Right forelimb (tissue), 1 donor: ENCODE measurements at regions not wholly inside any gene's neighbourhood (a gene's known extent, or its start where the extent isn't known, plus 50 kb on each side); places are given as distances from the start of the nearest gene placed in this dataset.
A peak's percentile ranks its signal among the peaks of the same experiment; 100 is the strongest.

Source experiments
- DNase-seq: peaks from one replicate; pipeline ENCODE4 v3.0.0-alpha.2; 2018

DNA sequence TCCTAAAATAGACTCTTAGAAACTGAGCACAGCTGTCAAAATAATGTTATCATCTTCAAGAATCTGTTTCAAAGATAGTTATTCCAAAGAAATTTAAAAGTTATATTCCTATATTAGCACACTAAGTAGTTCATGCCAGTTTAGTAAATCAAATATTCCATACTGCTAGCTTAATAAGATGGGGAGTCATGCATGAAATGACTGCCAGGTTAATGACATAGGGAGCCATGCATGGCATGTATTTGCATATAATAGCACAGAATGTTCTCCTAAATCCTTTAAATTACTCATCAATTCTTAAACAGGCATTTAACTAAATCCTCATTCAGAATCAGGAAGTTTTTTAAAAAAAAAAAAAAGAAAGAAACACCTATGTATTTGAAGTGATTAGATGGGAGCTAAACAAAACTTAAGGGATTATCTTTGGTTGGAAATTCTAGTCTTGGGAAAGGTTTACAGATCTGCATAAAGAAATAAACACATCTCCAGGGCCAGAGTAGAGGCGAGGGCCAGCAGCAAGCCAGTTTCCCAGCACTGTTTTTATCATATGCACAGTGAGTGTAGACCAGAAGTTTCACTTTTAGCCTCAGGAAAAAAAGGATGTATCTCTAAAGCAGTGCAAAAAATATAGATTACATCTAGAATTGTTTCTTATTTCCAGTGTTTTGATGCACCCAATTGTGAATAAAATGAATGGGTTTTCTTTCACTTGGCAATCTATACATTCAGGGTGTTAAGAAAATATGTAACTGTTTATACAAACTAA, 366.4 kb upstream of the AGTR1 start:
- DNase-seq = no peak

DNA sequence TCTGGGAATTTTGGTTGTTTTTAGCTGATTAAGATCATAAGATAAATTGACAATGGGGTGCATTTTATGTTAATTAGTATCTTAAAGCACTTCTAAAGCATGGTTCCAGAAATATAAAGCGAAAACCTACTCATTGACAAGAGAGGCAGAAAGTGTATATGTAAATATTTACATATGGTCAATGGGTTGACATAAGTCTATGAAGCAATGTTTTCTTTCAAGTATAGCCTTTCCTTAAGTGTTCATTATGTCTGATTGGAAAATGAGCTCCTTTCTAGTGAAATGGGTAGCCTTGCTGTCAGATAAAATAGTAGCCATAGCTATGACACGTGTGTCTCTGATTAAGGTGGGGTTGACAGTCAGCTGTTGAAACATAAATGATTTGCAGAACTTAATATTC, 365.2 kb upstream of the AGTR1 start:
- DNase-seq = no peak

DNA sequence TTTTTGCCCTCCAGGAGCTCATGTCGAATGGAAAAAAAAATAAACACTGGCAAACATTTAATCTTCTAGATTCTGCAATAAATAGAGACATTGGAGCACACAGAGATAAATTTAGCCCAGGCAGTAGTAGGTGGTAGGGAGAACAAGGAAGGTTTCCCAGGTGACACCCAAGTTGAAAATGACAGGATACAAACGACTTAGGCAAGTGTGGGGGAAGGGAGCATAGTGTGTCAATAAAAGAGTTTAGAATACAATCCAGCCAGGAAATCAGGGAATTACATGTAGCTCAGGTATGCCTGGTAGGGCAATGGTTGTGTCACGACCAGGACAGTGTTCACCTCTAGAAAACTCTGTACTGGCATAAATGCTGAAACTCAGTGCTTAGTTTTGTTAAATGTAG, 364.6 kb upstream of the AGTR1 start:
- DNase-seq = no peak

DNA sequence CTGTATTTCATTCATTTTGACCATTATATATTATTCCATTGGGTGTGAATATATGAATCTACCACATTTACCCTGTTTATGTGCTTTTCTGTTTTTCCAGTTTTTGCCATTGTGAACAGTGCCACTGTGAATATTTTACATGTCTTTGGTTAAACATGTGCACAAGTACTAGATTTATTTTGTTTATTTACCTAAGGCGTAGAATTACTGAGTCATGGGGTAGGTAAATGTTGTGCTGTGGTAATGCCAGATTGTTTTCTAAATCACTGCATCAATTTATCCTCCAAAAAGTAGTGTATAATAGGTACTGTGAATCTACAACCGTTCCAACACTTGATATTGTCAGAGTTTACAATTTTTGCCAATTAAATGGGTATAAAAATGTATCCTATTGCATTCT, 362.1 kb upstream of the AGTR1 start:
- DNase-seq = no peak

- DNase-seq = no peak
Measured at GRCh38 chr3:148343416-148343815, 354.3 kb upstream of the AGTR1 start.

- no peak for DNase-seq
Measured at GRCh38 chr3:148344521-148344920, 353.2 kb upstream of the AGTR1 start.

DNA sequence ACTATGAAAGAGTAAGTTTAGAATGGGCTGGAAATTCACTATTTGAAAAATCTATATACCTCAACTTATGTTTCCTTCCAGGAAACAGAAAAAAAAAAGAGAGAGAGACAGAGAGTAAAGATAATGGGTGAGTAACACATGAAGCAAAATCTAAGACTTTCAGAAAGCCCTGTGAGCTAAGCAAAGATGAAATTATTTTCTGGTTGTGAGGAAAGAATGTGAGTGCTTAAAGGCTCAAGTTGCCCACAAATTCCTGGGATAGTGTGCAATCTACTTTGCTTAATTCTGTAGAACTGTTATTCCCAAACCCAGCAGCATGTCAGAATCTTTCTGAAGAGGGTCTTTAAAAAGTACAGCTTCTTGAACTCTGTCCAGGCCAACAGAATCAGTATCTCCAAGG, 337.7 kb upstream of the AGTR1 start:
- DNase-seq = no peak

DNA sequence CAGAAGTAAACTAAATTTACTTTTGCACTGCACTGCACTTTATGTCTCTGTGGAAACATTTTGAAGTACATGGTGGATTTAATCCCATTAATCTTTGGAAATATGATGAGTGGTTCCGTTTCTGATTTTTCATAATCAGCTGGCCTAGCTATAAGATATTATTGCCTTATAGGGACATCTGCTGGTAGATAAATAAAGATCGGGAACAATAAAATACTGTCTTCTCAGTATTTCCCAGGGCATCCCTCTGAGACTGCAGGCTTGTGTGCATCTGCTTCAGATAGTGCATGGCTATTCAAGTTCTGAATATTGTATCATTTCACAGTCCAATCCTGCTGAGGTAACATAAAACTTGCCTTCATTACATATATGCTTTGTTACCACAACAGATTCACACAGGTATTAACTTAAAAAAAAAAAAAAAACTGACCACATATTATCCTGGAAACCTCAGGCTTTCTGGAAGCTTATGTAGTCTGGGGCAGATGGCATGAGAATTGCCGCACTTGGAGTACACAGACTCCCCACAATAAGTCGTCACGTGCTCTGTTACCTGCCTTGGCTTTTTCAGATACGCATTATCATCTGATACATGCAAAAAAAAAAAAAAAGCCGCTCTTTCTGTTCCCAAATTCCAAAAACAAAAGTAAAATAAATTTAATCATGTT, 330.8 kb upstream of the AGTR1 start:
- DNase-seq = no peak

DNA sequence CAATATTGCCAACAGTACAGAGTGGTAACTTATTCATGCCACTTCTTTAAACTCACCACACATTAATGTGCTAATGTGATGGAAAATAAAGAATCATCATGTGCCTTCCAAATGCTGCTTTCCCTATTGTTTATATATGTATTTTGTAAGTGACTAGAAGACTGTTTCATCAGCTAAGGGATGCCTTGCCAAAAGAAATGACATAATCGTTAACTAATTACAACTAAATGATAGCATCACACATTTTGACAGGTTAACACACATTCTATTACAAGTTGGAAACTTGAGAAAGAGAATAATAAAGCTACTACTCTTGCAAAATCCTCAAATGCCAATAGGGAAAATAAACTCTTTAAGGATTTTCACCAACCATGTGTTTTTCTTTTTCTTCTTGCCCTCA, 329.9 kb upstream of the AGTR1 start:
- no peak for DNase-seq

DNA sequence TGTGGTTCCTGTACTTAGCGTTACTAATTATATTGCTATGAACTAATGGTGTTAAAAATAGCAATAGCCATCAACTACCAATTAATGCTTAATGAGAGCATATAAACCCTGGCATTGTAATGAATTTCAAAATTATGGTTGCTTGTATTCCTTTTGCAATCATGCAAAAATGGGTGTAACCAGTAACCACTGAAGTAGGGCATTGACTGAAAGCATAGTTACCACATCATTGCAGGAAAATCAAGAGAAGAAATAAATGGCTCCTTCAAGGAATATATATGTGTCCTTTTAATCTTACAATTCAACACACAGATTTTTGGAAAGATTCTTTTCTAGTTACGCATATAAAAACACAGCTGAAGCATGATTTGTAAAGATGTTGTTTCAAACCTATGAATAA, 328.3 kb upstream of the AGTR1 start:
- DNase-seq = no peak

- DNase-seq = peak; percentile 42
Measured at GRCh38 chr3:148372206-148372875, 325.4 kb upstream of the AGTR1 start.

GRCh38 chr3:148373961-148374360, 323.7 kb upstream of the AGTR1 start:
- DNase-seq = no peak

- no peak for DNase-seq
Measured at GRCh38 chr3:148379763-148380382, 317.8 kb upstream of the AGTR1 start.

GRCh38 chr3:148381051-148381450, 316.7 kb upstream of the AGTR1 start:
- no peak for DNase-seq

GRCh38 chr3:148389916-148390315, 307.8 kb upstream of the AGTR1 start:
- no peak for DNase-seq

GRCh38 chr3:148395821-148396220, 301.9 kb upstream of the AGTR1 start:
- no peak for DNase-seq

- no peak for DNase-seq
Measured at GRCh38 chr3:148400754-148401153, 296.9 kb upstream of the AGTR1 start.

- DNase-seq = no peak
Measured at GRCh38 chr3:148408667-148409066, 289.0 kb upstream of the AGTR1 start.

DNA sequence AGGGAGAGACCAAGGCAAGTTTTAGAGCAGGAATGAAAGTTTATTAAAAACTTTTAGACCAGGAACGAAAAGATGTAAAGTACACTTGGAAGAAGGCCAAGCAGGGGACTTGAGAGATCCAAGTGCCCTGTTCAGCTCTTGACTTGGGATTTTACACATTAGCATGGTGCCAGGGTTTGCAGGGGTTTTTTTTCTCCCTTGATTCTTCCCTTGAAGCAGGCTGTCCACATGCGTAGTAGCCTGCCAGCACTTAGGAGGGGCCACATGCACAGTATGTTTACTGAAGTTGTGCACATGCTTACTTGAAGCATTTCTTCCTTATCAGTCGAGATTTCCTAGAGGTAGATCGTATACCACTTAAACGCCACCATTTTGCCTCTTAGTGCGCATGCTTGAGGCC, 277.5 kb upstream of the AGTR1 start:
- no peak for DNase-seq

DNA sequence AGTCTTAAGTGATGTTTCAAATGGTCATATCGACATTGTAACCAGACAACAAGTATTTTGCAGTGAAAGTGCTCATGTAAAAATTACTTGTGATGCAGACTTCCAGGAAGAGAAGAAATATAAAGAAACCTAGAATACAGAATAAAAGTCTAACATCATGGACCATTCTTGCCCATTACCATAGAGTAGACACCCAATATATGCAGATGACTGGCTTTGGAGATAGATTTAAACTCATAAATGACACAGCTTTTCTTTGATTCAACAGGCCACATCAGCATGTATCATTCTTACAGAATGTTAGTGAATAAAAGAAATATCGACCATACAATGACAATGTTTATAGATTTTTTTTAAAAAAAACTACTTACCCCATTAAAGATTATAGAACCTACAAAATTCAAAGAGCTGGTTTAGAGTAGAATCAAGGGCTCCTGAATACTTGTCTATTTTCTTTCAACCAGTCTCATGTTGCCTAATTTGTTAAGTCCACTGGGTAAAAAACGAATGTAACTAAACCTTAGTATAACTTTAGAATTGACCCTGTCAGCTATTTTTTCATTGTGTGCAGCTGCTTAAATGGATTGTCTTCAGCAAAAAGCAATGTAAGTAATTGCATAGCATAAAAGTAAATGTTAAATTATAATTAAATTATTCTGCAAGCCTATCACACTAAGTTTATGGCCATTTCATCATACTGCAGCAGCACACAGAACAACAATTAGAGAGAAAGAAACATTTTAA, 268.7 kb upstream of the AGTR1 start:
- no peak for DNase-seq

GRCh38 chr3:148433665-148434064, 264.0 kb upstream of the AGTR1 start:
- no peak for DNase-seq

DNA sequence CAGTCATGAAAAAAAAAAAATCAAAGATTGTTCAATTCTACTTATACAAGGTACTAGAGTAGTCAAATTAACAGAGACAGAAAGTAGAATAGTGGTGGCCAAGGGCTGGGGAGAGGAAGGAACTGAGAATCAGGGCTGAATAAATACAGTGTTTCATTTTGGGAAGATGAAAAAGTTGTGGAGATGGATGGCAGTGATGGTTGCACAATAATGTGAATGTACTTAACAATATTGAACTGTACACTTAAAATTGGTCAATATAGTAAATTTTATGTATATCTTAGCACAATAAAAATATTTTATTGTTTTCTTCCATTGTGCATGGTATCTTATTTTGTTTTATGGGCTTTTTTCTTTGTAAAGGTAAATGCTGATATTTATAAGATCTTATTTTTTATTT, 262.2 kb upstream of the AGTR1 start:
- DNase-seq = no peak

DNA sequence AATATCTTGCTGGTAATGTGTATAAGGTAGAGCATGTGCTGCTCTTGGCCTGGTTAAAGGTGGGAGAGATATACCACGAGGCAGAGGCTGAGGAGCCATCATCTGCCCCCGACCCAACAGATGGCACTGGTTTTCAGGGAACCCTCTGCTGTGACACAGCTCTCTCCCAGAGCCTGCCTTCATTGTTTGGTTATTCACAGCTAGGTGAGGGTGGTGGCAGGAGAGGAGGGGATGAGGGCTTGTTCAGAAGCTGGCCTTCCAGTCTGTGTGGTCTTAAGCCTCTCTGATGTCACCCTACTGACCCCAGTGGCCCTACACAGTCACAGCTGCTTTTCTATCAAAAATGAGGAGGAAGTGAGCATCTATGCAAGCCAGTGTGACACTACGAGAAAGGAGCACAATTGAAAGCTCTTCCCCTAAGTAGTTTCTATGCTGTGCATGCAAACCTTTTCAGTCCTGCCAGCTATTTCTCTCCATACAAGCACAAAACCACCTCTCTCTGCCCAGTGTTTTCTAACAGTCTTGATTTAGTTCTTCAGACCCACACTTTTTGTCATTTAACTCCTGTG, 258.4 kb upstream of the AGTR1 start:
- no peak for DNase-seq
